ENCODE measurements at regions not wholly inside any gene's neighbourhood (a gene's known extent, or its start where the extent isn't known, plus 50 kb on each side); places are given as distances from the start of the nearest gene placed in this dataset.
"Not testable (repeated sequence)": the region's sequence is repeated elsewhere in the genome, so short reads cannot be mapped to it uniquely, and the experiment has no call there.

DNA sequence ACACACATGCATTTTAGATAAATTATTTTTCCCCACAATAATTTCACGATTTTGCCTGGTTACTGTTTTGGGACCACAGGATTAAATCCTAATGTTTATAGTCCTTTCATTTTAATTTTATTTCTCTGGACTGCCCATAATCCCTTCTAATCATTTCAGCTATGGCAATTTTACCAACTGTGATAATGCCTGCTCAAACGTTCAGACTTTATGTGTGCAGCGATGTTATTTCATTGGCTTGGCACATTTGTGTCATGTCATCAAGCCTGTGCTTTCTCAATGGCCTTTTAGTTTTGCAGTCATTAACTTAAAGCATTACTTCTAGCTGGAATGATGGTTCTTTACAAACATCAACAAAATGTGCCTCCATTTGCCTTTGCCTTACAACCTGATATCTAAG, 140.6 kb upstream of the HSF2 start:
- intact Hi-C loops (cut with DNase I; ENCODE audit: low total_unique reads), result no loop called here
- Histone ChIP-seq H3K4me3 (no peak overlapping the region), H3K27me3 (no peaks in the 10 kb centered on the region), H3K36me3 (no peaks in the 10 kb centered on the region), H3K4me1 (no peaks in the 10 kb centered on the region), H3K27ac (no peak overlapping the region), H3K9me3 (no peaks in the 10 kb centered on the region)
- ATAC-seq (no peak), DNase-seq (no peak)
- TF ChIP-seq CTCF (IDR thresholded peaks at IDR 0.05 in 4 of 5, conservative IDR thresholded peaks at IDR 0.05 in 1 of 5) (no peak), POLR2A (IDR thresholded peaks at IDR 0.05) (no peak)
- in situ Hi-C loops (cut with MboI; ENCODE audit: low sequenced_read_pairs in 4 of 4), result no loop called here

GRCh38 chr6:122264557-122264956, 134.9 kb upstream of the HSF2 start:
- Histone ChIP-seq H3K27ac (no peak overlapping the region), H3K9me3 (no peaks in the 10 kb centered on the region), H3K27me3 (no peaks in the 10 kb centered on the region), H3K4me3 (no peak overlapping the region), H3K36me3 (no peaks in the 10 kb centered on the region), H3K4me1 (no peaks in the 10 kb centered on the region)
- TF ChIP-seq CTCF (IDR thresholded peaks at IDR 0.05 in 4 of 5, conservative IDR thresholded peaks at IDR 0.05 in 1 of 5) (no peak), POLR2A (IDR thresholded peaks at IDR 0.05) (no peak)
- intact Hi-C loops (cut with DNase I; ENCODE audit: low total_unique reads), result no loop called here
- ATAC-seq (no peak), DNase-seq (no peak)
- in situ Hi-C loops (cut with MboI; ENCODE audit: low sequenced_read_pairs in 4 of 4), result no loop called here

GRCh38 chr6:122265755-122266154, 133.7 kb upstream of the HSF2 start:
- TF ChIP-seq CTCF (IDR thresholded peaks at IDR 0.05 in 4 of 5, conservative IDR thresholded peaks at IDR 0.05 in 1 of 5) (no peak), POLR2A (IDR thresholded peaks at IDR 0.05) (no peak)
- intact Hi-C loops (cut with DNase I; ENCODE audit: low total_unique reads) (no loop called here), in situ Hi-C loops (cut with MboI; ENCODE audit: low sequenced_read_pairs in 4 of 4) (no loop called here)
- DNase-seq (no peak), ATAC-seq (no peak)
- no peaks in the 10 kb centered on the region for H3K4me1 ChIP-seq
- no peak overlapping the region for H3K4me3 ChIP-seq
- H3K36me3 ChIP-seq, result no peaks in the 10 kb centered on the region
- no peak overlapping the region for H3K27ac ChIP-seq
- H3K27me3 ChIP-seq, result no peaks in the 10 kb centered on the region
- no peaks in the 10 kb centered on the region for H3K9me3 ChIP-seq

GRCh38 chr6:122268394-122268793, 131.1 kb upstream of the HSF2 start:
- ATAC-seq, result no peak
- H3K9me3 ChIP-seq, result no peaks in the 10 kb centered on the region
- in situ Hi-C loops (cut with MboI; ENCODE audit: low sequenced_read_pairs in 4 of 4) (no loop called here), intact Hi-C loops (cut with DNase I; ENCODE audit: low total_unique reads) (no loop called here)
- H3K4me1 ChIP-seq, result no peaks in the 10 kb centered on the region
- no peaks in the 10 kb centered on the region for H3K27me3 ChIP-seq
- H3K27ac ChIP-seq, result no peak overlapping the region
- TF ChIP-seq CTCF (IDR thresholded peaks at IDR 0.05 in 4 of 5, conservative IDR thresholded peaks at IDR 0.05 in 1 of 5) (no peak), POLR2A (IDR thresholded peaks at IDR 0.05) (no peak)
- H3K4me3 ChIP-seq, result no peak overlapping the region
- H3K36me3 ChIP-seq, result no peaks in the 10 kb centered on the region
- no peak for DNase-seq

DNA sequence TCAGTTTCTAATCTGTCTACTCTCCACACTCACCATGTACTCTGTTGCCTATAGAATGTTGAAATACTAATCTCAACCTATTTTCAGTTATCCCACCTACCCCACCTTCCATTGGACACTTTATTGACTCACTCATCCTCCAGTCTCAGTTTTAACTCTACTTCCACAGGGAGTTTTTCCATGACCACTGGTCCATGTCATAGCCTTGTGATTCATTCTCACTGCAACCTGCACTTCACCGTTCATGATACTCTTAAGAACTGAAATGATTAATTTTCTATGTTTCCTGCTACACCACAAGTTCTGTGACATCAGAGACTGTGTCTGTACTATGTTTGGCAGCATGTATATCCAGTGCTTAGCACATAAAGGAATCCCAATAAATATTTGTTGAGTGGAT, 122.8 kb upstream of the HSF2 start:
- Histone ChIP-seq H3K4me1 (no peaks in the 10 kb centered on the region), H3K27me3 (no peaks in the 10 kb centered on the region), H3K9me3 (no peaks in the 10 kb centered on the region), H3K27ac (no peak overlapping the region), H3K36me3 (no peaks in the 10 kb centered on the region), H3K4me3 (no peak overlapping the region)
- intact Hi-C loops (cut with DNase I; ENCODE audit: low total_unique reads) (no loop called here), in situ Hi-C loops (cut with MboI; ENCODE audit: low sequenced_read_pairs in 4 of 4) (no loop called here)
- DNase-seq, result no peak
- no peak for ATAC-seq
- TF ChIP-seq CTCF (IDR thresholded peaks at IDR 0.05 in 4 of 5, conservative IDR thresholded peaks at IDR 0.05 in 1 of 5), result no peak
- no peak for TF ChIP-seq POLR2A (IDR thresholded peaks at IDR 0.05)

GRCh38 chr6:122280105-122281021, 119.1 kb upstream of the HSF2 start:
- ATAC-seq; H3K36me3 ChIP-seq; in situ Hi-C loops (cut with MboI; ENCODE audit: low sequenced_read_pairs in 4 of 4); H3K4me3 ChIP-seq; H3K9me3 ChIP-seq; intact Hi-C loops (cut with DNase I; ENCODE audit: low total_unique reads); H3K27ac ChIP-seq; H3K27me3 ChIP-seq; H3K4me1 ChIP-seq; DNase-seq: not testable (repeated sequence)
